ENCODE measurements at regions not wholly inside any gene's neighbourhood (a gene's known extent, or its start where the extent isn't known, plus 50 kb on each side); places are given as distances from the start of the nearest gene placed in this dataset.

- TF ChIP-seq CTCF (IDR thresholded peaks at IDR 0.05; ENCODE audit: low read length) (no peak), EZH2 (IDR thresholded peaks at IDR 0.05; ENCODE audit: borderline replicate concordance, low read length) (no peak)
Observed at GRCh38 chr5:2639425-2639824, 112.1 kb downstream of the IRX2 start.

All from OCI-LY1 (cell line).